ENCODE measurements at regions not wholly inside any gene's neighbourhood (a gene's known extent, or its start where the extent isn't known, plus 50 kb on each side); places are given as distances from the start of the nearest gene placed in this dataset.

- no peak overlapping the region for H3K4me3 ChIP-seq (replicated peaks in 1 of 3; ENCODE audit: low read depth in 2 of 3, low read length in 3 of 3)
- no peaks in the 10 kb centered on the region for H3K79me2 ChIP-seq (ENCODE audit: insufficient read depth, low read length)
- no peaks in the 10 kb centered on the region for H3K36me3 ChIP-seq (replicated peaks in 1 of 2; ENCODE audit: control insufficient read depth in 1 of 2, insufficient read depth in 2 of 2, low read length in 2 of 2)
- Mint-ChIP-seq H3K27ac (no peak overlapping the region), H3K4me3 (no peak overlapping the region), H3K4me1 (no peaks in the 10 kb centered on the region), H3K9me3 (peaks cover 8 to 17% (median 12%) of the 10 kb centered on the region in 7 donors), H3K27me3 (ENCODE audit: low read depth in 3 of 3) (no peaks in the 10 kb centered on the region), H3K36me3 (no peaks in the 10 kb centered on the region)
- no peak overlapping the region for H3K9ac ChIP-seq (ENCODE audit: insufficient read depth, low read length, poor library complexity, severe bottlenecking)
- no peak overlapping the region for H2AFZ ChIP-seq (ENCODE audit: insufficient read depth, low read depth, low read length, poor library complexity, severe bottlenecking)
- H3K27me3 ChIP-seq (ENCODE audit: control insufficient read depth in 2 of 2, insufficient read depth in 2 of 2, low read length in 2 of 2) = no peaks in the 10 kb centered on the region
- no peak for TF ChIP-seq CTCF (IDR thresholded peaks at IDR 0.05)
- WGBS (ENCODE audit: insufficient coverage) = 90% methylated on average over 3 of the region's 5 CpGs
- peaks cover 10 to 18% of the 10 kb centered on the region in 2 donors for H3K9me3 ChIP-seq (replicated peaks in 1 of 2; ENCODE audit: control insufficient read depth in 1 of 2, insufficient read depth in 1 of 2, low read length in 2 of 2)
- no peaks in the 10 kb centered on the region for H3K4me1 ChIP-seq (ENCODE audit: control insufficient read depth in 1 of 2, insufficient read depth in 2 of 2, low read length in 2 of 2)
- intact Hi-C loops (cut with micrococcal nuclease) = no loop called here
- DNase-seq = no peak
- H4K20me1 ChIP-seq (ENCODE audit: insufficient read depth, low read length) = no peaks in the 10 kb centered on the region
- no peak overlapping the region for H3K27ac ChIP-seq (ENCODE audit: low read depth in 1 of 2, low read length in 2 of 2)
- no peak overlapping the region for H3K4me2 ChIP-seq (replicated peaks; ENCODE audit: extremely low read depth, low read length, poor library complexity, severe bottlenecking)
Observed at GRCh38 chr5:18797222-18797621, 1163.0 kb downstream of the TAF11L14 start.

- intact Hi-C loops (cut with micrococcal nuclease) = no loop called here
- Histone ChIP-seq H2AFZ (ENCODE audit: insufficient read depth, low read depth, low read length, poor library complexity, severe bottlenecking) (no peak overlapping the region), H3K79me2 (ENCODE audit: insufficient read depth, low read length) (no peaks in the 10 kb centered on the region), H3K9me3 (replicated peaks in 1 of 2; ENCODE audit: control insufficient read depth in 1 of 2, insufficient read depth in 1 of 2, low read length in 2 of 2) (peaks cover 3 to 10% of the 10 kb centered on the region in 2 donors), H3K36me3 (replicated peaks in 1 of 2; ENCODE audit: control insufficient read depth in 1 of 2, insufficient read depth in 2 of 2, low read length in 2 of 2) (no peaks in the 10 kb centered on the region), H3K4me2 (replicated peaks; ENCODE audit: extremely low read depth, low read length, poor library complexity, severe bottlenecking) (no peak overlapping the region), H4K20me1 (ENCODE audit: insufficient read depth, low read length) (no peaks in the 10 kb centered on the region), H3K4me1 (ENCODE audit: control insufficient read depth in 1 of 2, insufficient read depth in 2 of 2, low read length in 2 of 2) (no peaks in the 10 kb centered on the region), H3K4me3 (replicated peaks in 1 of 3; ENCODE audit: low read depth in 2 of 3, low read length in 3 of 3) (no peak overlapping the region), H3K9ac (ENCODE audit: insufficient read depth, low read length, poor library complexity, severe bottlenecking) (no peak overlapping the region), H3K27ac (ENCODE audit: low read depth in 1 of 2, low read length in 2 of 2) (no peak overlapping the region), H3K27me3 (ENCODE audit: control insufficient read depth in 2 of 2, insufficient read depth in 2 of 2, low read length in 2 of 2) (no peaks in the 10 kb centered on the region)
- H3K36me3 Mint-ChIP-seq = no peaks in the 10 kb centered on the region
- WGBS (ENCODE audit: insufficient coverage) = 86% methylated on average over 2 of the region's 3 CpGs
- DNase-seq = no peak
- H3K27ac Mint-ChIP-seq = no peak overlapping the region
- TF ChIP-seq CTCF (IDR thresholded peaks at IDR 0.05) = no peak
- H3K9me3 Mint-ChIP-seq = peaks cover 4 to 13% (median 8%) of the 10 kb centered on the region in 7 donors
- no peaks in the 10 kb centered on the region for H3K4me1 Mint-ChIP-seq
- no peaks in the 10 kb centered on the region for H3K27me3 Mint-ChIP-seq (ENCODE audit: low read depth in 3 of 3)
- H3K4me3 Mint-ChIP-seq = no peak overlapping the region
Observed at GRCh38 chr5:18798058-18798457, 1163.8 kb downstream of the TAF11L14 start.

All from CD14-positive monocyte (primary cell).